K562 (cell line): ENCODE measurements at regions not wholly inside any gene's neighbourhood (a gene's known extent, or its start where the extent isn't known, plus 50 kb on each side); places are given as distances from the start of the nearest gene placed in this dataset.

Experiments
- ATAC-seq: fragments of 200-7000 bp; cut with Tn5 transposase; 3 replicates; pipeline ENCODE4 v1.9.1; 2020; ENCODE audit warnings: moderate library complexity
- BruUV-seq: library from RNA; stranded (reverse); fragments of 400-500 nt; replicated peaks from 2 replicates; lab custom pipeline; 2021; lab: Mats Ljungman, UMichigan
- CTCF ChIA-PET: fragments of 300-600 bp; formaldehyde crosslinking; extraction: SDS; loops from one replicate; lab custom pipeline; 2021; ENCODE audit warnings: low intra/inter-chr PET ratio; lab: Yijun Ruan, JAX
- POLR2A ChIA-PET: fragments of 300-600, 350-650 bp; sonication (Branson Sonifier 250); formaldehyde crosslinking; extraction: SDS; loops from one replicate; lab custom pipeline; 2021; ENCODE audit warnings: antibody characterized with exemption, inconsistent platforms; lab: Yijun Ruan, JAX
- DNase-seq, 4 experiments: peaks; one replicate each; pipeline versions ENCODE4 v3.0.0 to v3.0.0-alpha.2; 2011 to 2018; ENCODE audit warnings: low spot score in 3 of 4, mixed read lengths in 3 of 4; ENCODE audit errors: extremely low read depth in 1 of 4
- FAIRE-seq: peaks from 2 replicates; lab custom pipeline; 2011; peaks lifted over from hg19 to GRCh38; lab: Jason Lieb, UNC
- H2AFZ ChIP-seq: 2 replicates; pipeline ENCODE4 v1.6.0; 2011; ENCODE audit warnings: low read depth, low read length, control low read depth, inconsistent platforms
- H3K27ac ChIP-seq: fragments of 200-600 bp; 3 replicates; pipeline ENCODE4 v1.8.0; 2011; ENCODE audit warnings: low read depth, mild to moderate bottlenecking, control low read depth, inconsistent platforms, low read length, moderate library complexity, mixed read lengths; ENCODE audit errors: extremely low read depth
- H3K27me3 ChIP-seq, 2 experiments: fragments of 300-600 bp in 1 of 2; 2 replicates in 1 of 2; 3 replicates in 1 of 2; pipeline versions ENCODE4 v1.6.0 to v1.8.0; 2011; ENCODE audit warnings: inconsistent platforms in 2 of 2, low read length in 2 of 2, mild to moderate bottlenecking in 1 of 2, mixed read lengths in 1 of 2, moderate library complexity in 1 of 2; ENCODE audit not compliant: control insufficient read depth in 2 of 2, insufficient read depth in 2 of 2
- H3K36me3 ChIP-seq: fragments of 300-600 bp; 3 replicates; pipeline ENCODE4 v1.8.0; 2011; ENCODE audit warnings: mild to moderate bottlenecking, low read length, inconsistent platforms; ENCODE audit not compliant: control insufficient read depth, insufficient read depth
- H3K4me1 ChIP-seq, 2 experiments: fragments of 200-600 bp in 1 of 2; replicated peaks in 1 of 2; 2 replicates in 1 of 2; 3 replicates in 1 of 2; pipeline versions ENCODE4 v1.5.1 to v1.8.0; 2011; ENCODE audit warnings: inconsistent platforms in 2 of 2, low read length in 2 of 2, mild to moderate bottlenecking in 1 of 2, mixed read lengths in 1 of 2, moderate library complexity in 1 of 2; ENCODE audit not compliant: control insufficient read depth in 2 of 2, insufficient read depth in 2 of 2
- H3K4me2 ChIP-seq: 2 replicates; pipeline ENCODE4 v1.6.1; 2011; ENCODE audit warnings: low read length, control low read depth, inconsistent platforms, mixed read lengths; ENCODE audit not compliant: insufficient read depth
- H3K4me3 ChIP-seq: fragments of 200-600 bp; sonication (generic), shearing (Covaris generic); 2 replicates; pipeline ENCODE4 v1.5.1; 2016; ENCODE audit warnings: control low read depth, inconsistent platforms
- H3K79me2 ChIP-seq: fragments of 200-600 bp; 3 replicates; pipeline ENCODE4 v1.8.0; 2011; ENCODE audit warnings: low read length, inconsistent platforms; ENCODE audit not compliant: control insufficient read depth, insufficient read depth
- H3K9ac ChIP-seq, 2 experiments: 2 replicates each; pipeline versions ENCODE4 v1.6.0 to v1.6.1; 2011; ENCODE audit warnings: low read depth in 2 of 2, low read length in 2 of 2, control low read depth in 1 of 2, inconsistent platforms in 1 of 2, mild to moderate bottlenecking in 1 of 2, mixed read lengths in 1 of 2; ENCODE audit not compliant: insufficient read depth in 1 of 2
- H3K9me1 ChIP-seq: one replicate; pipeline ENCODE4 v1.6.0; 2011; ENCODE audit warnings: inconsistent platforms, mild to moderate bottlenecking, low read length, moderate library complexity; ENCODE audit not compliant: control insufficient read depth, insufficient read depth
- H3K9me3 ChIP-seq: replicated peaks from 2 replicates; pipeline ENCODE4 v1.5.1; 2011; ENCODE audit warnings: low read depth, low read length, inconsistent platforms; ENCODE audit not compliant: control insufficient read depth, insufficient read depth
- H4K20me1 ChIP-seq: replicated peaks from 2 replicates; pipeline ENCODE4 v1.6.1; 2011; ENCODE audit warnings: low read length, inconsistent platforms, mixed read lengths; ENCODE audit not compliant: control insufficient read depth, insufficient read depth
- BCLAF1 ChIP-seq, 2 experiments: fragments of 450-650 bp in 1 of 2; IDR thresholded peaks; 2 replicates each; pipeline ENCODE4 v1.6.1; 2011 to 2017; ENCODE audit warnings: low read depth in 2 of 2, antibody characterized with exemption in 1 of 2, borderline replicate concordance in 1 of 2, low read length in 1 of 2, mild to moderate bottlenecking in 1 of 2, mixed read lengths in 1 of 2; ENCODE audit not compliant: control insufficient read depth in 1 of 2
- HLTF ChIP-seq: fragments of 450-650 bp; IDR thresholded peaks from 2 replicates; pipeline ENCODE4 v1.6.1; 2016
- MCM5 ChIP-seq: fragments of 450-650 bp; IDR thresholded peaks from 2 replicates; pipeline ENCODE4 v1.6.1; 2016; ENCODE audit warnings: low read depth
- ZNF511 ChIP-seq: sonication (generic); formaldehyde crosslinking; IDR thresholded peaks from 2 replicates; pipeline ENCODE4 v1.8.0; 2022; ENCODE audit warnings: mild to moderate bottlenecking, missing genetic modification reagents
- ZNF766 ChIP-seq: fragments of 200-800 bp; sonication (Bioruptor generic); conservative IDR thresholded peaks from 2 replicates; pipeline ENCODE4 v1.6.1; 2016; ENCODE audit warnings: missing genetic modification characterization, missing compliant biosample characterization
- WGBS: fragments of 100-300 bp; shearing (Covaris generic); methylation state at CpG from one replicate; pipeline ENCODE4 v1.1.6; 2016; ENCODE audit warnings: low coverage, mixed read lengths; ENCODE audit not compliant: insufficient coverage; ENCODE audit errors: missing lambda C conversion rate; 5-methylcytosine and 5-hydroxymethylcytosine counted together
- in situ Hi-C: fragments of 300-500 bp; cut with MboI; formaldehyde crosslinking; loops from 4 replicates; pipeline ENCODE4 v1.15.0; 2018; ENCODE audit warnings: inconsistent platforms, mixed read lengths
- intact Hi-C: fragments of 100-400 bp; cut with micrococcal nuclease; formaldehyde crosslinking; loops from 2 replicates; pipeline ENCODE4 v1.14.2; 2022

GRCh38 chr5:39584927-39585326 is 160.1 kb upstream of the DAB2 start:
- H3K9me1 ChIP-seq = no peaks in the 10 kb centered on the region
- CTCF ChIA-PET = no interaction called here
- DNase-seq (no peak), ATAC-seq (no peak), FAIRE-seq (peak; percentile 6)
- intact Hi-C loops (loop anchor here (5.0 kb wide), 1 partner anchor 1147 kb away; no protein-coding TSS in a partner anchor), in situ Hi-C loops (loop anchor here (25.0 kb wide), 1 partner anchor 1302 kb away; no protein-coding TSS in a partner anchor)
- 0% methylated on average over 2 of the region's 2 CpGs for WGBS
- H2AFZ ChIP-seq = no peak overlapping the region
- H3K27me3 ChIP-seq = peaks cover 0 to 7% of the 10 kb centered on the region in 2 experiments; a peak in 2 of 5 replicates
- no peaks in the 10 kb centered on the region for H4K20me1 ChIP-seq
- no peak overlapping the region for H3K4me2 ChIP-seq
- no peaks in the 10 kb centered on the region for H3K4me1 ChIP-seq
- H3K79me2 ChIP-seq = no peaks in the 10 kb centered on the region
- H3K36me3 ChIP-seq = no peaks in the 10 kb centered on the region
- no peak for TF ChIP-seq MCM5
- TF ChIP-seq ZNF511 = no peak
- TF ChIP-seq HLTF = no peak
- no peak for TF ChIP-seq ZNF766
- TF ChIP-seq BCLAF1 (IDR thresholded peaks at IDR 0.05; ENCODE audit: borderline replicate concordance in 1 of 2, control insufficient read depth in 1 of 2, low read depth in 2 of 2, low read length in 1 of 2) = no peak
- no peaks in the 10 kb centered on the region for H3K9me3 ChIP-seq
- H3K9ac ChIP-seq = no peak overlapping the region
- POLR2A ChIA-PET = no interaction called here
- H3K27ac ChIP-seq = no peak overlapping the region
- no peak overlapping the region for H3K4me3 ChIP-seq
- BruUV-seq = no TSS peak
